A549 (cell line): ENCODE measurements at regions not wholly inside any gene's neighbourhood (a gene's known extent, or its start where the extent isn't known, plus 50 kb on each side); places are given as distances from the start of the nearest gene placed in this dataset.

Experiments
- ATAC-seq, 2 experiments: fragments of 200-7000 bp in 1 of 2; fragments of >200 bp in 1 of 2; cut with Nextera tagmentation in 1 of 2; cut with Tn5 transposase in 1 of 2; 3 replicates each; pipeline versions ENCODE4 v1.8.0 to v1.9.1; 2018 to 2020; ENCODE audit warnings: mild to moderate bottlenecking in 1 of 2, moderate library complexity in 1 of 2
- CTCF ChIA-PET: fragments of 300-600 bp; sonication (Branson Sonifier 250); formaldehyde crosslinking; extraction: SDS; loops from one replicate; lab custom pipeline; 2021; ENCODE audit warnings: antibody characterized with exemption, inconsistent platforms; lab: Yijun Ruan, JAX
- POLR2A ChIA-PET: fragments of 350-600 bp; formaldehyde crosslinking; extraction: SDS; loops from one replicate; lab custom pipeline; 2021; ENCODE audit warnings: antibody characterized with exemption, inconsistent platforms; lab: Yijun Ruan, JAX
- DNase-seq, 2 experiments: peaks; one replicate each; pipeline versions ENCODE4 v3.0.0 to v3.0.0-alpha.2; 2011 to 2016; ENCODE audit warnings: low read depth in 1 of 2, low spot score in 1 of 2
- FAIRE-seq: peaks from 2 replicates; lab custom pipeline; 2011; peaks lifted over from hg19 to GRCh38; lab: Jason Lieb, UNC
- H3K27ac ChIP-seq, 2 experiments: fragments of >200 bp; sonication (Bioruptor Twin); formaldehyde crosslinking; 3 replicates each; pipeline ENCODE4 v1.5.1; 2016 to 2017
- H3K4me1 ChIP-seq: fragments of >200 bp; sonication (Bioruptor Twin); formaldehyde crosslinking; 3 replicates; pipeline ENCODE4 v1.6.1; 2016
- H3K4me2 ChIP-seq: fragments of >200 bp; sonication (Bioruptor Twin); formaldehyde crosslinking; 3 replicates; pipeline ENCODE4 v1.6.1; 2016
- H3K4me3 ChIP-seq: fragments of >200 bp; sonication (Bioruptor Twin); formaldehyde crosslinking; 3 replicates; pipeline ENCODE4 v1.5.1; 2016
- H3K9me3 ChIP-seq: fragments of >200 bp; sonication (Bioruptor Twin); formaldehyde crosslinking; 3 replicates; pipeline ENCODE4 v1.6.1; 2016
- ATOH8 ChIP-seq: fragments of 250-450 bp; sonication (Bioruptor Pico); IDR thresholded peaks from 2 replicates; pipeline ENCODE4 v1.5.0; 2020; ENCODE audit warnings: low read depth, mild to moderate bottlenecking, moderate library complexity
- EHF ChIP-seq: fragments of 250-450 bp; sonication (Bioruptor Pico); IDR thresholded peaks from 2 replicates; pipeline ENCODE4 v1.5.0; 2020; ENCODE audit warnings: mild to moderate bottlenecking
- EHMT2 ChIP-seq: fragments of 200-600 bp; sonication (generic); IDR thresholded peaks from 2 replicates; pipeline ENCODE4 v1.6.1; 2016; ENCODE audit warnings: antibody characterized with exemption, low read depth, mild to moderate bottlenecking, moderate library complexity
- HDAC2 ChIP-seq: fragments of 200-600 bp; sonication (generic); IDR thresholded peaks from 2 replicates; pipeline ENCODE4 v1.6.1; 2016
- HOXB5 ChIP-seq: fragments of 250-450 bp; sonication (Bioruptor Pico); IDR thresholded peaks from 2 replicates; pipeline ENCODE4 v1.5.0; 2020; ENCODE audit warnings: mild to moderate bottlenecking, moderate library complexity
- NFE2L2 ChIP-seq: fragments of 150-350 bp; conservative IDR thresholded peaks from 2 replicates; pipeline ENCODE4 v1.6.1; 2014; ENCODE audit warnings: low read length
- NPAS2 ChIP-seq: fragments of 250-450 bp; sonication (Bioruptor Pico); IDR thresholded peaks from 2 replicates; pipeline ENCODE4 v1.8.0; 2022; ENCODE audit warnings: mild to moderate bottlenecking, moderate library complexity, borderline replicate concordance
- PHF8 ChIP-seq: fragments of 200-600 bp; sonication (generic); IDR thresholded peaks from 2 replicates; pipeline ENCODE4 v1.6.1; 2016; ENCODE audit warnings: low read depth, mild to moderate bottlenecking, antibody characterized with exemption, moderate library complexity, borderline replicate concordance
- POLR2AphosphoS2 ChIP-seq: conservative IDR thresholded peaks from 2 replicates; pipeline ENCODE4 v1.6.1; 2012; ENCODE audit warnings: low read length, improper control_type of control experiment, inconsistent platforms
- RCOR1 ChIP-seq: fragments of 150-350 bp; IDR thresholded peaks from 2 replicates; pipeline ENCODE4 v1.6.1; 2014; ENCODE audit warnings: antibody characterized with exemption, low read length, low read depth
- REST ChIP-seq: fragments of 200-600 bp; sonication (generic); IDR thresholded peaks from 2 replicates; pipeline ENCODE4 v1.6.1; 2016; ENCODE audit warnings: antibody characterized with exemption, mild to moderate bottlenecking, moderate library complexity
- SREBF2 ChIP-seq: fragments of 450-650 bp; IDR thresholded peaks from 2 replicates; pipeline ENCODE4 v1.6.1; 2014; ENCODE audit warnings: mild to moderate bottlenecking, moderate library complexity
- ZNF302 ChIP-seq: fragments of 250-450 bp; sonication (Bioruptor Pico); IDR thresholded peaks from 2 replicates; pipeline ENCODE4 v1.9.0; 2021; ENCODE audit warnings: inconsistent platforms, mild to moderate bottlenecking, moderate library complexity
- WGBS: methylation state at CpG from one replicate; pipeline ENCODE4 v1.1.6; 2017; ENCODE audit errors: missing lambda C conversion rate; 5-methylcytosine and 5-hydroxymethylcytosine counted together
- TF ChIP-seq, protein P1 (sequence below): IDR thresholded peaks from 2 replicates; pipeline ENCODE4 v1.6.1; 2012
- TF ChIP-seq, protein P2 (sequence below): fragments of 150-350 bp; IDR thresholded peaks from 2 replicates; pipeline ENCODE4 v1.6.1; 2014; ENCODE audit warnings: low read depth, mild to moderate bottlenecking, low read length

- TF ChIP-seq NPAS2 (CRISPR knock-in tag) (no peak), POLR2AphosphoS2 (no peak), EHF (CRISPR knock-in tag) (no peak), EHMT2 (no peak)
- TF ChIP-seq, all 56 proteins: peak for 0
- DNase-seq = no peak
- WGBS = 84% methylated on average over 5 of the region's 5 CpGs
- FAIRE-seq = no peak
- H3K4me3 ChIP-seq = no peak overlapping the region
- H3K4me1 ChIP-seq = 0 out of 3 replicates have a peak, but pooled peaks cover 5% of the 10 kb centered on the region
- CTCF ChIA-PET = interaction anchor here (2.2 kb wide), 1 partner anchor 15 kb away, joined by 11 read pairs; no protein-coding TSS in a partner anchor
- H3K27ac ChIP-seq = no peak overlapping the region
- no peak overlapping the region for H3K4me2 ChIP-seq
- POLR2A ChIA-PET = no interaction called here
- ATAC-seq = no peak
- no peaks in the 10 kb centered on the region for H3K9me3 ChIP-seq
These were observed 386.6 kb downstream of the SEC14L1 start for GRCh38 chr17:77527409-77527808.

DNA sequence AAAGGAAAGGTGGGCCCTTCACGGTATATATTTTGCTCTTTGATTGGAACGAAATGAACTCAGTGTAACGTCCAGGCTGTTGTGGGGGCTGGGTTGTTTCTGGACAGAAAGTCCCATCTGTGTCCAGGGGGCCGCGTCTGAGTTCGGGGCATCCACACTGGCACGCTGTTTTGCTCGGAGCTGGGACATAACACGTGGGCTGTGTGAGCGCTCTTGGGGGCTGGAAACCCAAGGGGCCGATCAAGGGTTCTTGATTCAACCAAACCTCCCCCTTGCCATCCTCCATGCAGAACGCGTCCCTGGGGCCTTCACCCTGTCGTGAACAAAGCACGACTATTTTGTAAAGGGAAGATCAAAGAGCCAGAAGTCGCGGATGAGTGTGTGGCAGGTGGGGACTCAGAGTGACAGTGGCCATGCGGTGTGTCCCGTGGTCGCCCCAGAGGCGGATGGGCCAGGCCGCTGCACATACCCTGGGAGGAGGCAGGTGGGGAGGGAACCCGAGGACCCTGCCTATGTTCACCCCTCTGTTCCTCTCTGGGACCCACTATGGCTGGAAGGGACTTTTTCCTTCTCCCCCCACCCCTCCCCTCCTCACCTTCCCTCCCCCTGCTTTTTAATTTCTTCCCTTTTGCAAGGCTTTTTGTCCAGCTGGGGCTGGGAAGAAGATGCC, 387.2 kb downstream of the SEC14L1 start:
- POLR2A ChIA-PET = interaction anchor here (0.7 to 1.1 kb wide), 2 partner anchors 105 to 431 kb away, joined by 4 to 7 read pairs; partner anchors contain the start of gene TNRC6C
- no peak for ATAC-seq
- TF ChIP-seq, protein P1, sequence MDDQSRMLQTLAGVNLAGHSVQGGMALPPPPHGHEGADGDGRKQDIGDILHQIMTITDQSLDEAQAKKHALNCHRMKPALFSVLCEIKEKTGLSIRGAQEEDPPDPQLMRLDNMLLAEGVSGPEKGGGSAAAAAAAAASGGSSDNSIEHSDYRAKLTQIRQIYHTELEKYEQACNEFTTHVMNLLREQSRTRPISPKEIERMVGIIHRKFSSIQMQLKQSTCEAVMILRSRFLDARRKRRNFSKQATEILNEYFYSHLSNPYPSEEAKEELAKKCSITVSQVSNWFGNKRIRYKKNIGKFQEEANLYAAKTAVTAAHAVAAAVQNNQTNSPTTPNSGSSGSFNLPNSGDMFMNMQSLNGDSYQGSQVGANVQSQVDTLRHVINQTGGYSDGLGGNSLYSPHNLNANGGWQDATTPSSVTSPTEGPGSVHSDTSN = no peak
- TF ChIP-seq NFE2L2 (no peak), HOXB5 (CRISPR knock-in tag) (no peak), RCOR1 (no peak), HDAC2 (no peak), REST (no peak), SREBF2 (no peak), ZNF302 (no peak), ATOH8 (CRISPR knock-in tag) (no peak), PHF8 (no peak)
- TF ChIP-seq, protein P2, sequence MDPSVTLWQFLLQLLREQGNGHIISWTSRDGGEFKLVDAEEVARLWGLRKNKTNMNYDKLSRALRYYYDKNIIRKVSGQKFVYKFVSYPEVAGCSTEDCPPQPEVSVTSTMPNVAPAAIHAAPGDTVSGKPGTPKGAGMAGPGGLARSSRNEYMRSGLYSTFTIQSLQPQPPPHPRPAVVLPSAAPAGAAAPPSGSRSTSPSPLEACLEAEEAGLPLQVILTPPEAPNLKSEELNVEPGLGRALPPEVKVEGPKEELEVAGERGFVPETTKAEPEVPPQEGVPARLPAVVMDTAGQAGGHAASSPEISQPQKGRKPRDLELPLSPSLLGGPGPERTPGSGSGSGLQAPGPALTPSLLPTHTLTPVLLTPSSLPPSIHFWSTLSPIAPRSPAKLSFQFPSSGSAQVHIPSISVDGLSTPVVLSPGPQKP = no peak
- TF ChIP-seq, all 56 proteins: peak for 0
- DNase-seq (no peak), FAIRE-seq (no peak)
- CTCF ChIA-PET = interaction anchor here (0.8 to 2.2 kb wide), 7 partner anchors 10 to 488 kb away, joined by 3 to 11 read pairs (median 4); no protein-coding TSS in a partner anchor
- Histone ChIP-seq H3K27ac (peak overlapping the region; percentile 33 to 73; a peak in 4 of 6 replicates), H3K4me2 (peak overlapping the region; percentile 83), H3K4me3 (peak overlapping the region; percentile 41), H3K4me1 (0 out of 3 replicates have a peak, but pooled peaks cover 5% of the 10 kb centered on the region), H3K9me3 (no peaks in the 10 kb centered on the region)
- 76% methylated on average over 23 of the region's 23 CpGs for WGBS
